ENCODE measurements at regions not wholly inside any gene's neighbourhood (a gene's known extent, or its start where the extent isn't known, plus 50 kb on each side); places are given as distances from the start of the nearest gene placed in this dataset.

DNA sequence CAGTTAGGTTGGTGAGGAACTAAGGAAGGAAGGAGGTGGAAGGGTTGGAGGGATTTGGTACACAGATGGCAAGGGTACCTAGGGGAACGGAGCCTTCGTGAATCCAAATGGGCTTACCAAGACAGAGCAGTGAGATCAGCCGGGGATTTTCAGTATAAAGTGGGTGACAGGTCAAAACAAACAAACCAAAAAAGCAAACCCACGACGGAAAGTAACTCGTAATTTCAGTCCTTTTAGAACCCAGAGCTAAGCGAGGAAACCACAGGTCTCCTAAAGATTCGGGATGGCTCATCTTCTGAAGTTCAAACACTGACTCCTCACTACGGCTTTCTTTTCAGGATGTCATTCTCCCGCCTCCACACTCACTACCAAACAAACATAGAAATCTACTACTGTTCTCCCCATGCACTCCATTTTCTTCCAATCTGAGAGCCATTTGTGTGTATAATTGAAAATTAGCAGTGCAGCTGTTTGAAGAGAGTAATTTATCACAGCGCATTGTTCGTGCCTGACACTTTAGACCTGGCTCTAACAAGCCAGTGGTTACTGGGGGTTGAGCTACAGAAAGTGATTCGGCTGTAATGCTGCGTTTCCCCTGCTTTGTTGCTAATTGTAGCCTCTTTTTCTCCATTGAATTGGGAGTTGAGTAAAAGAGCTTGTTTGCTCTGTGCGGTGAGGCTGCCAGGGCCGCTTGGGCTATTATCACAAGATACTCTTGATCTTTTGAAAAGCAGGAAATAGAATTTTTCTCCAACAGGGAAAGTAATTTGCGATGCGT, 64.7 kb upstream of the CCDC39 start:
- H3K4me3 ChIP-seq (ENCODE audit: control insufficient read depth, low read depth, low read length) = no peak overlapping the region
- TF ChIP-seq, protein P1, sequence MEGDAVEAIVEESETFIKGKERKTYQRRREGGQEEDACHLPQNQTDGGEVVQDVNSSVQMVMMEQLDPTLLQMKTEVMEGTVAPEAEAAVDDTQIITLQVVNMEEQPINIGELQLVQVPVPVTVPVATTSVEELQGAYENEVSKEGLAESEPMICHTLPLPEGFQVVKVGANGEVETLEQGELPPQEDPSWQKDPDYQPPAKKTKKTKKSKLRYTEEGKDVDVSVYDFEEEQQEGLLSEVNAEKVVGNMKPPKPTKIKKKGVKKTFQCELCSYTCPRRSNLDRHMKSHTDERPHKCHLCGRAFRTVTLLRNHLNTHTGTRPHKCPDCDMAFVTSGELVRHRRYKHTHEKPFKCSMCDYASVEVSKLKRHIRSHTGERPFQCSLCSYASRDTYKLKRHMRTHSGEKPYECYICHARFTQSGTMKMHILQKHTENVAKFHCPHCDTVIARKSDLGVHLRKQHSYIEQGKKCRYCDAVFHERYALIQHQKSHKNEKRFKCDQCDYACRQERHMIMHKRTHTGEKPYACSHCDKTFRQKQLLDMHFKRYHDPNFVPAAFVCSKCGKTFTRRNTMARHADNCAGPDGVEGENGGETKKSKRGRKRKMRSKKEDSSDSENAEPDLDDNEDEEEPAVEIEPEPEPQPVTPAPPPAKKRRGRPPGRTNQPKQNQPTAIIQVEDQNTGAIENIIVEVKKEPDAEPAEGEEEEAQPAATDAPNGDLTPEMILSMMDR (conservative IDR thresholded peaks at IDR 0.05; ENCODE audit: control insufficient read depth, insufficient read depth, low read depth, low read length) = no peak
- DNase-seq (ENCODE audit: low read depth) = no peak

- DNase-seq (ENCODE audit: low read depth) = no peak
- TF ChIP-seq, protein P1 (conservative IDR thresholded peaks at IDR 0.05; ENCODE audit: control insufficient read depth, insufficient read depth, low read depth, low read length) = no peak
- no peak overlapping the region for H3K4me3 ChIP-seq (ENCODE audit: control insufficient read depth, low read depth, low read length)
These were observed 68.6 kb upstream of the CCDC39 start for GRCh38 chr3:180747805-180748361.

GRCh38 chr3:180749322-180749721, 70.0 kb upstream of the CCDC39 start:
- H3K4me3 ChIP-seq (ENCODE audit: control insufficient read depth, low read depth, low read length) = no peak overlapping the region
- DNase-seq (ENCODE audit: low read depth) = no peak
- TF ChIP-seq, protein P1 (conservative IDR thresholded peaks at IDR 0.05; ENCODE audit: control insufficient read depth, insufficient read depth, low read depth, low read length) = no peak

- no peak overlapping the region for H3K4me3 ChIP-seq (ENCODE audit: control insufficient read depth, low read depth, low read length)
- TF ChIP-seq, protein P1 (conservative IDR thresholded peaks at IDR 0.05; ENCODE audit: control insufficient read depth, insufficient read depth, low read depth, low read length) = no peak
- no peak for DNase-seq (ENCODE audit: low read depth)
These were observed 70.5 kb upstream of the CCDC39 start for GRCh38 chr3:180749796-180750195.

GRCh38 chr3:180755556-180755955, 76.3 kb upstream of the CCDC39 start:
- TF ChIP-seq, protein P1 (conservative IDR thresholded peaks at IDR 0.05; ENCODE audit: control insufficient read depth, insufficient read depth, low read depth, low read length) = no peak
- H3K4me3 ChIP-seq (ENCODE audit: control insufficient read depth, low read depth, low read length) = no peak overlapping the region
- DNase-seq (ENCODE audit: low read depth) = no peak

GRCh38 chr3:180762866-180763265, 83.6 kb upstream of the CCDC39 start:
- DNase-seq (ENCODE audit: low read depth) = no peak
- TF ChIP-seq, protein P1 (conservative IDR thresholded peaks at IDR 0.05; ENCODE audit: control insufficient read depth, insufficient read depth, low read depth, low read length) = no peak
- no peak overlapping the region for H3K4me3 ChIP-seq (ENCODE audit: control insufficient read depth, low read depth, low read length)

Measured in fibroblast of mammary gland (primary cell).